Stimulated activated CD4-positive, alpha-beta T cell treated with anti-CD3 and anti-CD28 coated beads, Interleukin-1b, Interleukin-23, amount 100 ng/mL, for 1 hour (primary cell): ENCODE measurements at regions not wholly inside any gene's neighbourhood (a gene's known extent, or its start where the extent isn't known, plus 50 kb on each side); places are given as distances from the start of the nearest gene placed in this dataset.

Experiments used
- DNase-seq, 2 donors: peaks; one replicate each; pipeline ENCODE4 v3.0.0-alpha.2; 2020; ENCODE audit warnings: low read depth in 2 of 2

DNA sequence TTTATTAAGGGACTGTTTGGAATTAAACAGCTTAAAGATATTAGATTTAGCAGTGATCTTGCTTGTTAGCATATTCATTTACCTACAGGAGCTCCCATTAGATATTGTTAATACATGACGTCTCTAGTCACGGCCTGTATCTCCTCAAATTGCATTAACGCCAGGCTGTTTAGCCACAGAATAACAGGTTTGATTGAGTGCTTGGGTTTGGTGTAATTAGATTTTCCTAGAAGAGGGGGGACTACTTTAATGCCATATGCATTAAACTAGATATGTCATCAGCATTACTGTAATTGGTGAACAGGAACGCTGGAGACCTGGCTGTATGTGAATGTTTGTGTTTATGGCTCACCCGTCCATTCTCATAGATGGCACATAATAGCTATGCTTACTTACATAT lies 841.4 kb upstream of the NR2F2 start:
- DNase-seq: no peak

DNA sequence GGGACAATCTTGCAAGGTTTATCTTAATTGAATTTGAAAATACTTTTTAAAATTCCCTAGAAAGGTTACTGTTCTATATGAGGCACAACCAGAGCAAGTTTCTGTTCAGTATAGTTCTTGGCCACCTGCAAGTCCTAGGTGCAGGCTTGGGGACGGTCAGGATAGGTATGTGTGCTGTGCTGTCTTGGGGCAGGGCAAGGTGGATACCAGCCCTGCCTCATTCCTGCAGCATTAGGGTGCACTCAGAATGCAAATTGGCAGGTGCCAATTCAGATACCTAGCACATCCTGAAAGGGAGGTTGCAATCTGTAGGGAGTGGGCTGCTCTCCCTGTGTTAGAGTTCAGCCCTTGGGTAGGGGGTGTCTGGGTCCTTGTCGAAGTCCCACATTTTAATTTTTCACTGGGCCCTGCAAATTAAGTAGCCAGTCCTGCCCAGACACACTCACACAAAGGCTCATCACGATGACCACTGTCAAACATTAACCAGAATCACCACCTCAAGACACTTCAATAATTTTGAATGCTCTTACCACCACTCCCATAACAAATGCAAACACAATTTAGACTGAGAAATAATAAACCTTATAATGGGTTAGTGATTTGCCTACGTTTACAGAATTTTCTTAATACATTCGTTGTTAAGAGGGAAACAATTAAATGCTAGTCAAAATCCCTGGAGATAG lies 838.0 kb upstream of the NR2F2 start:
- no peak for DNase-seq

GRCh38 chr15:95494971-95495541 lies 835.4 kb upstream of the NR2F2 start:
- DNase-seq: no peak

GRCh38 chr15:95497634-95498033 lies 832.9 kb upstream of the NR2F2 start:
- no peak for DNase-seq

GRCh38 chr15:95498961-95499360 lies 831.5 kb upstream of the NR2F2 start:
- no peak for DNase-seq

- no peak for DNase-seq
Observed at GRCh38 chr15:95499397-95499796, 831.1 kb upstream of the NR2F2 start.

GRCh38 chr15:95501865-95502264 lies 828.6 kb upstream of the NR2F2 start:
- DNase-seq: no peak

DNA sequence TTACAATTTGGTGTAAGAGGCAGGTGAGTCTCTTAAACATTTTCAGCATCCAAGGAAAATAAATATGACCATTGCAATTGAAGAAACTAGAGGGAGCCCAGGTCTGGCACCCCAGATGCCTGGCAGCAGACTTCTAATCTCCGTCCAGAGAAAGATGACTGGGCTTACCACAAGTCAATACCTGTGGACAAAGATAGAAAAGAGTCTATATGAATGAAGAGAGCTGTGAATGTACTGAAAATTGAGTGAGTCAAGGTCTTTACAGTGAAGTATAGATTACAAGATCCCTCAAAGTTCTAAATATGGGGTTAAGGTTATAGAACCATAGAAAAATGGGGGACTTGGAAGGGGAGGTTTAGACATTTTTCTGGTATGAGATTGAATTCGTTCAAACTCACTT lies 827.4 kb upstream of the NR2F2 start:
- DNase-seq: no peak

DNA sequence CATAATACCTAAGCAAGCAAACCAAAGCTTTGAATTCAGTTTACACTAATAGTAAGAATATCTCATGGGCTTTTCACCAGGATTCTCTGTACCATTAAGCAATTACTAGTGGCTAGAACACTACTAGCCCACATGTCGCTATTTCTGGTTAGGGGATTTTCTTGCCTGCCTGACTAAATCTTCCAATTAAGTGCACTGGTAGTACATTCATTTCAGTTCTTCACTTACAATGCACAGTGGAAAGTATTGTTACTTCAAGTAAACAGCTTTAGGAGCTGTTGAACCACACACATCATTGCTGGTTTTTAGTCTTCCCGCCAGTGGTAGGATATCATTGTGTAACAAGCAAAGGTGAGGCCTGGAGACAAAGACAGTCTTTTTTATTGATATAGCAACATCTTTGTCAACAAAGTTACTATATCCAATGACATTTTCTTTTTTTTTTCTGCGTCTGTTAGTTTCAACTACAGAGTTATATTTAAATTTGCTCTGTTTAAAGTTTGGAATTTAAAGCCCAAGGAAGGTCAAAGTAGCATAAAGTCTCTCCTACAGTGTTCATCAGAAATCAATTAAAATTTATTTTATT lies 826.8 kb upstream of the NR2F2 start:
- DNase-seq: no peak

DNA sequence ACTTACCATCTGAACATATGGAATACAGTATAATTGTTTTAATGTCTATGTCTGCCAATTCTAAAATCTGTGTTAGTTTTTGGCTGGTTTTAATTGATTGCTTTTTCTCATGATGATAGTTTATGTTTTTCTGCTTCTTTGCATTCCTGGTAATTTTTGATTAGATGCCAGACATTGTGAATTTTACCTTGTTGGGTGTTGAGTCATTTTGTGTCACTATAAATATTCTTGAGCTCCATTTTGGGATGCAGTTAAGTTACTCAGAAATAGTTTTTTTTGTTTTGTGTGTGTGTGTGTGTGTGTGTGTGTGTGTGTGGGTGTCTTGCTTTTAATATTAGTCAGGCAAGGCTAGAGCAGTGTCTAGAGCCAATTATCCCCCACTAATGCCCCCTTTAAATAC lies 818.8 kb upstream of the NR2F2 start:
- no peak for DNase-seq

DNA sequence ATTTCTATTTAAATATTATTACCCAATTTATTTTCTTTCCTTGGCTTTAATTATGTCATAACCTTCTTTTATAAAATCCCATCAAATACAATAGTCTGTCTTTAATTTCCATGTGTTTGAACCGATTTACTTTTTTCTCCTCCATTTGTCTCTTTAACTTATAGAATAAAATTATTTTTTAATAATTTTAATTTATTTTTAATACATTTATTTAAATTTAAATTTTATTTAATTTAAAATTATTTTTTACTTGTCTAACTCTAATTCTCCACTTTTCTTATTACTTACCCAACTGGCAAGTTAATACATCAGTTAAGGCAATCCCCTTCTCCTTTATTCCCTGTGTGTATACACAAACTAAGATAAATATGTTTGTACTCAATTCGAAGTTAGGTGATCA lies 817.6 kb upstream of the NR2F2 start:
- DNase-seq: no peak

GRCh38 chr15:95519887-95520286 lies 810.6 kb upstream of the NR2F2 start:
- DNase-seq: no peak

- DNase-seq: no peak
Observed at GRCh38 chr15:95520511-95520910, 810.0 kb upstream of the NR2F2 start.

GRCh38 chr15:95520922-95521321 lies 809.6 kb upstream of the NR2F2 start:
- DNase-seq: no peak

GRCh38 chr15:95522533-95522932 lies 808.0 kb upstream of the NR2F2 start:
- DNase-seq: no peak

GRCh38 chr15:95528920-95529319 lies 801.6 kb upstream of the NR2F2 start:
- no peak for DNase-seq

- no peak for DNase-seq
Observed at GRCh38 chr15:95536638-95537037, 793.9 kb upstream of the NR2F2 start.

DNA sequence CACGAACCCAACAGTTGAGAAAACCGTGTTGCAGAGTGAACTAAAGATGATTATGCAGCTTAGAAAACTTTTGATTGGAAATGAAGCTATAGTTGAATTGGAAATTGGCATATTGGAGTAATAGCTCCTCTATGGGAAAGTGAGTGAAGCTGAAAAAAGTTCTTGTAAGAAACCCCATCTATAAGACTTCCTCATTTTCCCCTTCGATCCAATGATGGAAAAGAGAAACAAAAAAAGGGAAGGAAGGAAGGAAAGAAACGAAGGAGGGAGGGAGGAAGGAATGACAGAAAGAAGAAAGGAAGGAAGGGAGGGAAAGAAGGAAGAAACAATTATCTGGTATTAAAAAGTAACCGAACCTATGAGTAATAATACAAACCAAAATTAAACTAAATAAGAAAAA lies 791.8 kb upstream of the NR2F2 start:
- no peak for DNase-seq

- no peak for DNase-seq
Observed at GRCh38 chr15:95541301-95541700, 789.2 kb upstream of the NR2F2 start.

DNA sequence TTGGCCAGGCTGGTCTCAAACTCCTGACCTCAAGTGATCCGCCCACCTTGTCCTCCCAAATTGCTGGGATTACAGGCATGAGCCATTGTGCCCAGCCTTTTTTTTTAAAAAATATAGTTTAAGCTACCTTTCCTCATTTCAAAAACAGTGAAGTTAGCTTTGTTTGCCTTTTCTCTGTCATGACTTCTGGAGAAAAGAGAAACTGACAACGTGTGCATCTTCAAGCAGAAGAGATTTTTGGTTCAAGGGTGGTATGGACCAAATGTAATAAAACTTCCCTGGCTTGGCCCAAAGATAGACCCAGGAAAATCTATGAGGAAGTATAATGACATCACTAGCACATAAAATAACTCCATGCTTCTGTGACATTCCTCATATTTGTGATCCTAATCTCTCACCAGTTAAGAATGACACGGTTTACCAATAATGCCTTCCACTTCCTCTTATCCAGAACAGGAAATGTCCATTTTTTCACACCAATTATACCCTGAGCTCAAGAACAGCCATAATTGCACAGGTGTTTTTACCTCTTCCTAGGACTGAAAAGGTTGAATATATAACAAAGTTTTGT lies 781.2 kb upstream of the NR2F2 start:
- DNase-seq: no peak

DNA sequence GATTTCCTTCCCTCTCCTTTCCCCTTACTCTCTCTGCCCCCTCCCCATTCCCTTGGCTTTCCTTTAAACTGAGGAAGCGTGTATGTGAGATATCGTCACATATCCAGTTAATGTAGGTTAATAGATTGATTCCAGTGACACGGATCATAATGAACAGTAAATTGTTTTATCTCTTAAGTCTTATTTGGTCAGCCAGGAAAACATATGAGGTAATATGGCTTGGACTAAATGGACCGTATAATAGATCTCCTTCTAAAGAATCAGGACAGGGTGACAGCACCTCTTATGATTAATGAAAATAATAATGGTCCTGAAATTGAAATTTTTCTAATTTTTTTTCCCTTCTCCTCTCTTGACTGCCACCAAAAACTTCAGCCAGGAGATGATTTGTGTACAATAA lies 779.8 kb upstream of the NR2F2 start:
- no peak for DNase-seq

GRCh38 chr15:95556225-95556624 lies 774.3 kb upstream of the NR2F2 start:
- DNase-seq: no peak

- no peak for DNase-seq
Observed at GRCh38 chr15:95556866-95557225, 773.7 kb upstream of the NR2F2 start.
